Endodermal cell (in vitro differentiated cells): ENCODE measurements at regions not wholly inside any gene's neighbourhood (a gene's known extent, or its start where the extent isn't known, plus 50 kb on each side); places are given as distances from the start of the nearest gene placed in this dataset.

Source experiments
- DNase-seq: peaks from one replicate; pipeline ENCODE4 v3.0.0-alpha.2; 2017
- H3K27ac ChIP-seq: 2 replicates; pipeline ENCODE4 v1.5.1; 2013; ENCODE audit warnings: mild to moderate bottlenecking, low read depth, low read length, moderate library complexity
- H3K27me3 ChIP-seq: 2 replicates; pipeline ENCODE4 v1.6.1; 2013; ENCODE audit warnings: mild to moderate bottlenecking, low read length, moderate library complexity; ENCODE audit not compliant: insufficient read depth, control insufficient read depth, poor library complexity, severe bottlenecking
- H3K36me3 ChIP-seq: 2 replicates; pipeline ENCODE4 v1.7.0; 2013; ENCODE audit warnings: mild to moderate bottlenecking, low read length, moderate library complexity; ENCODE audit not compliant: control insufficient read depth, insufficient read depth
- H3K4me1 ChIP-seq: one replicate; pipeline ENCODE4 v1.7.0; 2013; ENCODE audit warnings: low read length; ENCODE audit not compliant: control insufficient read depth, insufficient read depth
- H3K4me3 ChIP-seq: 2 replicates; pipeline ENCODE4 v1.5.1; 2013; ENCODE audit warnings: mild to moderate bottlenecking, low read length, moderate library complexity
- H3K9ac ChIP-seq: 2 replicates; pipeline ENCODE4 v1.6.1; 2013; ENCODE audit warnings: mild to moderate bottlenecking, low read length, moderate library complexity; ENCODE audit not compliant: poor library complexity, severe bottlenecking; ENCODE audit errors: extremely low read depth
- H3K9me3 ChIP-seq: 2 replicates; pipeline ENCODE4 v1.6.1; 2013; ENCODE audit warnings: mild to moderate bottlenecking, low read length, moderate library complexity; ENCODE audit not compliant: control insufficient read depth
- H3K27ac Mint-ChIP-seq: 2 replicates; pipeline ENCODE4 v1.8.0; 2020; ENCODE audit warnings: mixed read lengths
- H3K27me3 Mint-ChIP-seq: 2 replicates; pipeline ENCODE4 v1.8.0; 2021; ENCODE audit warnings: mild to moderate bottlenecking, mixed read lengths; ENCODE audit not compliant: insufficient read depth
- H3K36me3 Mint-ChIP-seq: 2 replicates; pipeline ENCODE4 v1.8.0; 2020; ENCODE audit warnings: low read depth, mixed read lengths
- H3K4me1 Mint-ChIP-seq: 2 replicates; pipeline ENCODE4 v1.8.0; 2020; ENCODE audit warnings: mixed read lengths
- H3K4me3 Mint-ChIP-seq: 2 replicates; pipeline ENCODE4 v1.8.0; 2020; ENCODE audit warnings: mild to moderate bottlenecking, moderate library complexity, mixed read lengths
- H3K9me3 Mint-ChIP-seq: 2 replicates; pipeline ENCODE4 v1.8.0; 2020; ENCODE audit warnings: mild to moderate bottlenecking, mixed read lengths
- WGBS, 2 experiments: methylation state at CpG; one replicate each; pipeline versions ENCODE4 v1.1.5 to v1.1.7; 2013; ENCODE audit warnings: missing lambda C conversion rate in 2 of 2, mixed read lengths in 1 of 2; ENCODE audit not compliant: insufficient coverage in 1 of 2, insufficient read length in 1 of 2; 5-methylcytosine and 5-hydroxymethylcytosine counted together
- TF ChIP-seq, protein P1 (sequence below): fragments of 200-600 bp; sonication (generic); conservative IDR thresholded peaks from 2 replicates; pipeline ENCODE4 v1.5.0; 2021; ENCODE audit warnings: antibody characterized with exemption, mild to moderate bottlenecking

DNA sequence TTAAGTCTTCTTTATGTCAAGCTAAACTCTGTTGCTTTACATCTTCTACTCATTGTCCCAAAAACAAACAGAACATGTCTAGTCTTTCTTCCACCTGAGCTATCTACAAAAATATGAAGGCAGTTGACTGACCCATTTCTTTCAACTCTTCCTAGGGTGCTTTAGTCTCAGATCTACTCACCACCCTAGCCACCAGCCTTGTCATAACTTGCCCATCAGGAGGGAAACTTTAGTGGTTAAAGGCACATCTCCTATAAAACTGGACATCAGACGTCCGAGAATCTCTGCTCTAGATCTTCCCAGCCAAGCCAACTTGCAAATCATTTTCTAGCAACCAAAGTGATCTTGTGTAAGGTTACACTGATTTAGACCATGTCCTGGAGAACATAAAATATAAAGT is 205.0 kb downstream of the ACTL7B start:
- Histone ChIP-seq H3K27ac (no peak overlapping the region), H3K9ac (no peak overlapping the region), H3K9me3 (no peaks in the 10 kb centered on the region), H3K4me1 (no peaks in the 10 kb centered on the region), H3K4me3 (no peak overlapping the region), H3K27me3 (peaks cover 7% of the 10 kb centered on the region), H3K36me3 (no peaks in the 10 kb centered on the region)
- no peak overlapping the region for H3K27ac Mint-ChIP-seq
- H3K4me3 Mint-ChIP-seq = no peak overlapping the region
- no peaks in the 10 kb centered on the region for H3K36me3 Mint-ChIP-seq
- H3K9me3 Mint-ChIP-seq = no peaks in the 10 kb centered on the region
- peak; percentile 10 for DNase-seq
- H3K4me1 Mint-ChIP-seq = peaks cover 2% of the 10 kb centered on the region
- no peaks in the 10 kb centered on the region for H3K27me3 Mint-ChIP-seq
- TF ChIP-seq, protein P1, sequence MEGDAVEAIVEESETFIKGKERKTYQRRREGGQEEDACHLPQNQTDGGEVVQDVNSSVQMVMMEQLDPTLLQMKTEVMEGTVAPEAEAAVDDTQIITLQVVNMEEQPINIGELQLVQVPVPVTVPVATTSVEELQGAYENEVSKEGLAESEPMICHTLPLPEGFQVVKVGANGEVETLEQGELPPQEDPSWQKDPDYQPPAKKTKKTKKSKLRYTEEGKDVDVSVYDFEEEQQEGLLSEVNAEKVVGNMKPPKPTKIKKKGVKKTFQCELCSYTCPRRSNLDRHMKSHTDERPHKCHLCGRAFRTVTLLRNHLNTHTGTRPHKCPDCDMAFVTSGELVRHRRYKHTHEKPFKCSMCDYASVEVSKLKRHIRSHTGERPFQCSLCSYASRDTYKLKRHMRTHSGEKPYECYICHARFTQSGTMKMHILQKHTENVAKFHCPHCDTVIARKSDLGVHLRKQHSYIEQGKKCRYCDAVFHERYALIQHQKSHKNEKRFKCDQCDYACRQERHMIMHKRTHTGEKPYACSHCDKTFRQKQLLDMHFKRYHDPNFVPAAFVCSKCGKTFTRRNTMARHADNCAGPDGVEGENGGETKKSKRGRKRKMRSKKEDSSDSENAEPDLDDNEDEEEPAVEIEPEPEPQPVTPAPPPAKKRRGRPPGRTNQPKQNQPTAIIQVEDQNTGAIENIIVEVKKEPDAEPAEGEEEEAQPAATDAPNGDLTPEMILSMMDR = no peak
- WGBS, 2 experiments = 69 to 100% methylated on average over 1 to 2 of the region's 2 CpGs

DNA sequence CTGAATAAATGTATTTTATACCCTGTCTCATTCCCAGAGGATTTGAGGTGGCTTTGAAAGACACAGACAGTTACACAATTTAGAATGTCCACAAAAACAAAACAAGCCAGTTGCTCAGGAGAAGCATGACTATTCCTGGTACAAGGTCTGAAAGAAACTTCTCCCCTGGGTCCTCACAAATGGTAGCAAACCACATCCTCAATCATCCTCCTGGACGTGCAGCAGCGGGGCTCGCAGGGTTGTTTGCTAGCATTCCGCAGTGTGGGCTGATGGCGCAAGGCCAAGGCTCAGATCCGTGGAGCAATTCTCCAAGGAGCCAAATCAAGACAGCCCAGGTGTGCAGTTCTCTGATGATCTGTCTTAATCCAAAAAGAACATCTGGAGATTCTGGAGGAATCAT is 210.3 kb downstream of the ACTL7B start:
- WGBS, 2 experiments = 76 to 86% methylated on average over 4 to 6 of the region's 6 CpGs
- no peak overlapping the region for H3K27ac ChIP-seq
- Mint-ChIP-seq H3K4me1 (peaks cover 2% of the 10 kb centered on the region), H3K9me3 (no peaks in the 10 kb centered on the region), H3K27me3 (no peaks in the 10 kb centered on the region), H3K27ac (no peak overlapping the region), H3K36me3 (no peaks in the 10 kb centered on the region), H3K4me3 (no peak overlapping the region)
- H3K9me3 ChIP-seq = no peaks in the 10 kb centered on the region
- H3K9ac ChIP-seq = no peak overlapping the region
- no peak overlapping the region for H3K4me3 ChIP-seq
- H3K36me3 ChIP-seq = no peaks in the 10 kb centered on the region
- H3K4me1 ChIP-seq = no peaks in the 10 kb centered on the region
- TF ChIP-seq, protein P1 = no peak
- no peak for DNase-seq
- H3K27me3 ChIP-seq = peaks cover 7% of the 10 kb centered on the region

DNA sequence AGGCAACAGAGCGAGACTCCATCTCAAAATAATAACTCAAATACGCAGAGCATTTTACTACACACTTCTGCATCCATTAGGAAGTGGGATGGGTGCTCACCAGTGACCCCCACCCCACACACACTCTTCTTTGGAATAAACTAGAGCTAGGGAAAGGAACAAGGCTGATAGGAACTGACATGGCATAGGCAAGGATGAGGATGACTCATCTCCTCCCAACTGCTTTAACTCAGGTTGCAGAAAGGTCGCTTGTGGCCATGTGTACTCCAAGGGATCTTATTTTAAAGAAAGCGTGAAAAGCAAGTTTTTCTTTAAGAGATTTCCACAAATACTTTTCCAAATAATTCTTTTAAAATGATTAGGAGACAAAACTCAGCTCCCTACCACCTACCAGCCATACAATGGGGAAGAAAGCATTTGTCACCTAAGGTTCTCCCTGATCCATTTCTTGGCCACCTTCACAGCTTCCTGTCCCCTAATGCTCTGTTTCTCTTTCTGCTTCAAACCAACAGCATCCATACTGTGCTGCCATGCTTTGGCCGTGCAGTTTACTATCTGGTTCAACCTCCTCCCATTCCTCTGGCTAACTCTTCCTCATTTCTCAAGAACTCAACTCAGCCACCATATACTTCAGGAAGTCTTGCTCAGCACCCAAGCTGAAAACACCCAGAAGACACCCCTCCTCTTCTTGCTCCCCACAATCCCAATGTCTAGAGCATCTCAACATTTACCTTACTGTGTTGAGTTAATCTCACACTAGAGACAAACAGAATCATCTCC is 211.9 kb downstream of the ACTL7B start:
- TF ChIP-seq, protein P1 = no peak
- Histone ChIP-seq H3K27ac (no peak overlapping the region), H3K9me3 (no peaks in the 10 kb centered on the region), H3K36me3 (no peaks in the 10 kb centered on the region), H3K4me3 (no peak overlapping the region), H3K27me3 (peaks cover 10% of the 10 kb centered on the region), H3K9ac (no peak overlapping the region), H3K4me1 (no peaks in the 10 kb centered on the region)
- 87 to 97% methylated on average over 3 to 5 of the region's 5 CpGs for WGBS, 2 experiments
- H3K27me3 Mint-ChIP-seq = no peaks in the 10 kb centered on the region
- no peak overlapping the region for H3K4me3 Mint-ChIP-seq
- H3K9me3 Mint-ChIP-seq = no peaks in the 10 kb centered on the region
- H3K27ac Mint-ChIP-seq = no peak overlapping the region
- no peaks in the 10 kb centered on the region for H3K36me3 Mint-ChIP-seq
- DNase-seq = no peak
- H3K4me1 Mint-ChIP-seq = no peaks in the 10 kb centered on the region
